Type B pancreatic cell (in vitro differentiated cells): ENCODE measurements at regions not wholly inside any gene's neighbourhood (a gene's known extent, or its start where the extent isn't known, plus 50 kb on each side); places are given as distances from the start of the nearest gene placed in this dataset.
A peak's percentile ranks its signal among the peaks of the same experiment; 100 is the strongest.

Experiments used
- DNase-seq: peaks from one replicate; pipeline ENCODE4 v3.0.0; 2021; ENCODE audit warnings: mixed read lengths; ENCODE audit not compliant: unreplicated experiment; ENCODE audit errors: extremely low spot score
- H3K27ac Mint-ChIP-seq: 2 replicates; pipeline ENCODE4 v1.8.0; 2021; ENCODE audit warnings: mild to moderate bottlenecking, mixed read lengths
- H3K27me3 Mint-ChIP-seq: 2 replicates; pipeline ENCODE4 v1.8.0; 2021; ENCODE audit warnings: mixed read lengths
- H3K36me3 Mint-ChIP-seq: 2 replicates; pipeline ENCODE4 v1.8.0; 2021; ENCODE audit warnings: mixed read lengths
- H3K4me1 Mint-ChIP-seq: one replicate; pipeline ENCODE4 v1.8.0; 2021; ENCODE audit warnings: mixed read lengths; ENCODE audit not compliant: unreplicated experiment
- H3K4me3 Mint-ChIP-seq: 2 replicates; pipeline ENCODE4 v1.8.0; 2021; ENCODE audit warnings: mild to moderate bottlenecking, mixed read lengths
- H3K9me3 Mint-ChIP-seq: 2 replicates; pipeline ENCODE4 v1.8.0; 2021; ENCODE audit warnings: mixed read lengths
- CTCF ChIP-seq: fragments of 200-600 bp; sonication (generic); conservative IDR thresholded peaks from 2 replicates; pipeline ENCODE4 v1.5.0; 2021; ENCODE audit warnings: antibody characterized with exemption, mild to moderate bottlenecking

- Mint-ChIP-seq H3K9me3 (no peaks in the 10 kb centered on the region), H3K4me3 (no peak overlapping the region), H3K36me3 (no peaks in the 10 kb centered on the region), H3K27me3 (peaks cover 12% of the 10 kb centered on the region), H3K4me1 (no peaks in the 10 kb centered on the region), H3K27ac (no peak overlapping the region)
- no peak for DNase-seq
- TF ChIP-seq CTCF, result no peak
Observed at GRCh38 chr1:38225745-38226144, 179.2 kb upstream of the POU3F1 start.

GRCh38 chr1:38223391-38223790, 176.8 kb upstream of the POU3F1 start:
- Mint-ChIP-seq H3K27me3 (peaks cover 25% of the 10 kb centered on the region), H3K36me3 (no peaks in the 10 kb centered on the region)
- no peak for DNase-seq

GRCh38 chr1:38222891-38223290, 176.3 kb upstream of the POU3F1 start:
- Mint-ChIP-seq H3K27ac (no peak overlapping the region), H3K4me3 (no peak overlapping the region), H3K9me3 (no peaks in the 10 kb centered on the region), H3K36me3 (no peaks in the 10 kb centered on the region), H3K4me1 (no peaks in the 10 kb centered on the region), H3K27me3 (peaks cover 27% of the 10 kb centered on the region)
- no peak for DNase-seq
- TF ChIP-seq CTCF, result no peak

More at GRCh38 chr1:38223391-38223790, 176.8 kb upstream of the POU3F1 start:
- Mint-ChIP-seq H3K4me3 (no peak overlapping the region), H3K4me1 (no peaks in the 10 kb centered on the region), H3K9me3 (no peaks in the 10 kb centered on the region), H3K27ac (no peak overlapping the region)
- no peak for TF ChIP-seq CTCF

GRCh38 chr1:38221006-38221649, 174.5 kb upstream of the POU3F1 start:
- H3K36me3 Mint-ChIP-seq, result no peaks in the 10 kb centered on the region
- H3K27me3 Mint-ChIP-seq, result peaks cover 33% of the 10 kb centered on the region
- no peaks in the 10 kb centered on the region for H3K4me1 Mint-ChIP-seq
- peak overlapping the region; percentile 4 for H3K27ac Mint-ChIP-seq
- no peak overlapping the region for H3K4me3 Mint-ChIP-seq
- no peak for TF ChIP-seq CTCF
- DNase-seq, result no peak
- H3K9me3 Mint-ChIP-seq, result no peaks in the 10 kb centered on the region

GRCh38 chr1:38217316-38217715, 170.7 kb upstream of the POU3F1 start:
- Mint-ChIP-seq H3K36me3 (no peaks in the 10 kb centered on the region), H3K4me3 (no peak overlapping the region), H3K27me3 (peaks cover 41% of the 10 kb centered on the region), H3K27ac (no peak overlapping the region), H3K9me3 (no peaks in the 10 kb centered on the region), H3K4me1 (no peaks in the 10 kb centered on the region)
- DNase-seq, result no peak
- no peak for TF ChIP-seq CTCF
